KG1 (cell line): ENCODE measurements at regions not wholly inside any gene's neighbourhood (a gene's known extent, or its start where the extent isn't known, plus 50 kb on each side); places are given as distances from the start of the nearest gene placed in this dataset.
A peak's percentile ranks its signal among the peaks of the same experiment; 100 is the strongest.
"Not testable (repeated sequence)": the region's sequence is repeated elsewhere in the genome, so short reads cannot be mapped to it uniquely, and the experiment has no call there.

Experiments
- DNase-seq: peaks from one replicate; lab custom pipeline; 2025; lab: John Stamatoyannopoulos, UW

DNA sequence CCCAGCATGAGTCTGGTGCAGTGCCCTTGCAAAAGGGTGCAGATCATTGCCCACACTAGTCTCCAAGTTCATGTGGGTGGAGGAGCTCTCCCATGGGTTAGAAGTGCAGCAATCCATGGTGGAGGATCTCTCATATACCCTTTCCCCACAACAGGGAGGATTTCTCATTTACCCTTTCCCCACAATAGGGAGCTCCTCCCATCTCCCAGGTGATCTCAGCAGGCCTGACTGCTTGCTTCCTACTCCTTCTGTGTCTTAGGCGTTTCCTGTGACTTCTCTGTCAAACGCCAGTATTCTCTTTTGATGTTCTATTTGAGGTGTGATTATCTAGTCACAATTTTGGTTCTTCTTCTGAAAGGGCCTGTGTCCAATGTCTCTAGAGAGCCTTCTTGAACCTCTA is 133.8 kb upstream of the RFX3 start:
- DNase-seq = no peak

DNA sequence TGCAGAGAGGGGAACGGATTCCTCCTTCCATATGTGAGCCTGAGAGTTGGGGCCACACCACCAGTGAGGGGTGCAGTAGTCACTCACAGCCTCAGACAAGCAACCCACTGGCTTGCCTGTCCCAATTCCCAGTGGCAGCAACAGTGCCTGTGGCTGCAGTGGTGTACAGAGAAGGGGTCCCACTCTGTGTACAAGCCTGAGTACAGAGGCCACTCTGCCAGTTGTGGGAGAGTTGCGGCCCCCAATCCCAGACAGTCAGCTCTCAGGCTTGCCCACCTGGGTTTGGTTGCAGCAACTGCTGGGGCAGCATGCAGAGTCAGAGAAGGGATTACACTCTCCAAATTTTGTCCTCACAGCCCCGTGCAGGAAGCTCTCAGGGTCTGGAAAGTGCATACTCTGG is 133.2 kb upstream of the RFX3 start:
- DNase-seq = no peak

DNA sequence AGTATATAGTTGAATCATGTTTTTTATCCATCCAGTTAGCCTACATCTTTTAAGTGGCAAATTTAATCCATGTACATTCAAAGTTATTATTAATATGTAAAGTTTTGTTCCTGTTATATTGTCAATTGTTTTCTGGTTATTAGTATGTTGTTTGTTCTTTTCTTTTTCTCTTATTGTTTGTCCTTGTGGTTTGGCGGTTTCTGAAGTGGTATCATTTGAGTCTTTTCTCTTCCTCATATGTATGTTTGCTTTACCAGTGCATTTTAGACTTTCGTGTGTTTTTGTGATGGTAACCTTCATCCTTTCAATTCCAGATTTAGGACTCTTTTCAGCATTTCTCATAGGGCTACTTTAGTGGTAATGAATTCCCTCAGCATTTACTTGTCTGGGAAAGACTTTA is 130.4 kb upstream of the RFX3 start:
- DNase-seq = no peak

DNA sequence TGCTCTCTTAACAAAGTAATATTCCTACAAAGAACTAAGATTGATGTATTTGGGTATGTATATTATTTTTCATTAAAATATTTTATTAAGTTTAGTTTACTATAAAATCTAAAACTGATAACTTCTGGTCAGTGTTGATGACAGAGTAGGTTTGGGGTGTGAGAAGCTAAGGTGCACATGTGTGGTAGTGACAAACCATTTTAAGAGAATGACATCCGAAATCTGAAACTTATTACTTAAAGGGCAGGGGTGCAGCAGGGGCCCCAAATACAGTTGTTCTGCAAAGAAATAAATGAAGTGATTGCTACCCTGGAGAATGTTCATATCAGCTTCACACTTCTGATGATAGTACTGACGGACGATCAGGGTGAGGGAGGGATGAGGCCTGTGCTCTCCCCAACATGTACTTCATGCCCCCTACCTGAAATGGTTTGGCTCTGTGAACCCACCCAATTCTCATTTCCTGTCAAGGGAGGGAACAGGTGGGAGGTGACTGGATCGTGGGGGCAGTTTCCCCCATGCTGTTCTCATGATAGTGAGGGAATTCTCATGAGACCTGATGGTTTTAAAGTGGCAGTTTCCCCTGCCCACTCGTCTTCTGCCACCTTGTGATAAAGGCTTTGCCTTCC is 125.3 kb upstream of the RFX3 start:
- no peak for DNase-seq

DNA sequence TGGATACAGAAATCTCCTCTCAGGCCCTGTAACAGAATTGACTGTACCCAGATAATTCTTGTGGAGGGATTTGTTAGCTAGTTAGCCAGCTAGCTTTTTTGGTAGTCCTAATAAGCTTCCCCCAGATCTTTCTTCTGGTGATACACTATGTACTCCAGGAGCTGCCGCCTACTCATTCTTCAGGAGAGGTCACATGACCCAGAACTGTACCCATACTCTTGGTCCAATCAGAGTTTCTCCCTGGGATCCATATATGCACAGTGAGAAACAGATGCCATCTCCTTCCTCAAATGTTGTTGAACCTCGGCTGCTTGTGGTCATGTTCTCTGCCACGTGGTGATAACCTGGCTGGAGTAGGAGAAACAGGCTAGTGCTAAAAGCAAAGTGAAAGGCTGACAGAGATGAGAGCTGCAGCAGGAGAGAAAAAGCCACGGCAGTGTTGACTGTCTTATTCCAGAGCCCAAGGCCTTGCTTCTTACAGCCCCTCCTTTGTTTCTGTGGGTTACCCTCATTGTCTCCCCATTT is 123.0 kb upstream of the RFX3 start:
- no peak for DNase-seq

DNA sequence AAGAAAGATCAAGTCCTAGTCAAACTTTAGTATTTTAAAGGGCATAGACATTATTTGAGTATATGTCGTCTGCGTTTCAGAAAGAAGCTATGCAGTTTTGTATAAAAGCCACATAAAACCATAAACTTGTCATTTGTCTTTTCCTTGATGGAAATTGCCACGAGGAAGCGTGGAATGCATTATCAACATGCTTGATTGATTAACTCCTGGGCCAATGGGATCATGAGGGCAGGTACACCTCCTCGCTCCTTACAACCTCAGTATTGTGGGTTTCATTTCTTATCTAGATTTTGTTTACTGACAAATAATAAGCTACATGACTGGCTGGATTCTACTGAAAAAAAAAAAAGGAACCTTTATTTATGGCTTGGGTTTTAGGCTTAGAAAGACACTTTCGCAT is 122.5 kb upstream of the RFX3 start:
- no peak for DNase-seq

DNA sequence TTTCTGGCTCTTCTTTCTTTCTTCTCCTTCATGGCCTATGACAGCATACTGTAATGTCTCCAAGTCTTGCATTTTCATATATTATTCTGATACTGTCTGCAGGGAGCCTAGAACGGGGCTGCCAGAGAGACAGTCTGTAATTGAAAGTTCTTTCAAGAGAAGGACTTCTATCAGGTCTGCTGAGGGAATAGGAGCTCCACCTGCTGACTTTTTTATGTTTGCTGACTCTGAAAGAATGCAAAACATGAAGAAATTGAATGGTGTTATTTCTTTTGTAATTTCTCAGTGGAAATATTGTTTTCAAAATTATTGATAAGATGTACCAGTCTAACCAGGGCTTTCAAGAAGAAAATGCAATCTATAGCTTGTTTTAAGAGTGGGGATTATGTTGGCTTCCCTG is 121.9 kb upstream of the RFX3 start:
- DNase-seq = no peak

DNA sequence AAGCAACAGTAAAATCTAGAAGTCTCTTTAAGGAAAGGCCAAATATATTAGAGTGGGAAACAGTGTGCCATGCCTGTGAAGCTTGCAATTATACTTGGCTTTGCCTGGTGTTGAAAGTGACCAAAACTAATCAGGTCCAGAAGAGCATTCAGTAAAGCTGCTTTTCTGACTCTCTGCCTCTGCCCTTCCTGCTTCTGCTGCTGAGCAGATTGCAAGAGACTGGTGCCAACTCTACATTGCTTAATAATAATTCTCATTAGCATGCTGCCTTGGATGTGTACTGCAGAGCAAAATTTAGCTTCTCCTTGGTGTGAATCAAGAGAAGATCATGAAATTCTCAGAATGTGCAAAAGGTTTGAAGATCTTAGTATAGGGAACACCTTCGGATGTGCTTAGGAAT is 120.4 kb upstream of the RFX3 start:
- DNase-seq = no peak

DNA sequence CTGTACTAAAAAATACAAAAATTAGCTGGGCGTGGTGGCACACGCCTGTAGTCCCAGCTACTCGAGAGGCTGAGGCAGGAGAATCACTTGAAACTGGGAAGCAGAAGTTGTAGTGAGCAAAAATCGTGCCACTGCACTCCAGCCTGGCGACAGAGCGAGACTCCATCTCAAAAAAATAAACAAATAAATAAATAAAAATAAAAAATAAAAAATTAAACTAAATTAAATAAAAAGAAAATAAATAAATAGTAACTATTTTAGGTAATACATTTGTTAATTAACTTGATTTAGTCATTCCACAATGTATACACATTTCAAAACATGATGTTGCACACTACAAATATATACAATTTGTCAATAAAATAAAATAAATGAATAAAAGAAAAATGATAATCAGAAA is 116.3 kb upstream of the RFX3 start:
- not testable (repeated sequence) for DNase-seq

DNA sequence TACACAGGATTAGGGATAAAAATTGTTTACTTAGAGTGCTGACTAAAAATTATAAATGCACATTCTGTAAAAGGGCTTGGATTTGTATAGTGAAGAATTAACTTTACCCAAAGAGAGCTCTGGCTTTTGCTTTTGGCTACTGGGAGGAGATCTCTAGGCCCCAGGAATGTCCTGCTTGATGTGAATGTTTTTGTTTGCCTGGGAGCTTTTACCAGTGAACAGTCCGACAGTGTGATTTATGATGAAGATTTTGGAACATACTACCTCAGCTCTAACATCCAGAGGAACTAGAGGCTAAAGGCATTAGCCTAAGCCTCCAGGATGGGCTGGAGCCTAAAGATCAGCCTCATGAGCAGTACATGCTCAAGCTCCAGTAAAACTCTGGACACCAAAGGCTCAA is 103.7 kb upstream of the RFX3 start:
- DNase-seq = no peak

DNA sequence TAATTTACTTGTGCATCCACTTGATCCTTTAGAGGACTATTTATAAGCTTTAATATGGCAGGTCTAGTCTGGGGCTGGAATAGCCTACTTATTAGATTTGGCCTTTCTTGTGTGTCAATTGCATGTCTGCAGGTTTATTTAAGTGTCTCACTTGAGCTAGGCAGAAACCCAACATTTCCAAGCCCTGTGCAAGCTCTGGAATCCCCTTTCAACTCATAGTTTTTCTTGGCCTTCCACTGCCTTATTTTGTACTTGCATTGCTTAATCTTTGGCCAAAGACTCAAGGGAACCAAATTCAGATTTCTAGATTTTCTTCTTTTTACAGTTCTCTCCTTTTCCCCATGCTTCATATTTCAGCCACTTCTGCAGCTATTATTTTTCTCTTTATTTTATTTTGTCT is 102.4 kb upstream of the RFX3 start:
- no peak for DNase-seq

DNA sequence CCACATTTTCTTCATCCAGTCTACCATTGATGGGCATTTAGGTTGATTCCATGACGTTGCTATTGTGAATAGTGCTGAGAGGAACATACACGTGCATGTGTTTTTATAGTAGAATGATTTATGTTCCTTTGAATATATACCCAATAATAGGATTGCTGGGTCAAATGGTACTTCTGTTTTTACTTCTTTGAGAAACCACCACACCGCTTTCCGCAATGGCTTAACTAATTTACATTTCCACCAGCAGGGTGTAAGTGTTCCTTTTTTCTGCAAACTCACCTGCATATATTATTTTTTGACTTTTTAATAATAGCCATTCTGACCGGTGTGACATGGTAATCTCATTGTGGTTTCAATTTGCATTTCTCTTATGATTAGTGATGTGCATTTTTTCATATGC is 82.2 kb upstream of the RFX3 start:
- no peak for DNase-seq

DNA sequence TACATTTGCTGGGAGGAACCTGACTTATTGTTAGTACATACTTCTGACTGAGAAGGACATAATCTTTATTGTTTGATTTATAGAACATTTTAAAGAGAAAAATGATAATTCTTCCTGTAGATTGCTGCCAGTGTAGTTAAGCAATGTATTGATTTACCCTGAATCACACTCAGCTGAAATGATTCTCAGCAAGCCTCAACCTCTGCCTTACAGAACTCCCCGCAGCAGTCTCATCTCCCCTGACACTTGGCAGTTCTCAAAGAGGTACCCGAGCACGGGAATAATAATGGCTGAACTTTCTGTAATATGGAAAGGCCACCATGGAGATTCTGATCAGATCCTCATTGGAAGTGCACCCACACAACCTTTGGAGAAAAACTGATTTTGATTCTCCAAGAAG is 74.9 kb upstream of the RFX3 start:
- DNase-seq = no peak

DNA sequence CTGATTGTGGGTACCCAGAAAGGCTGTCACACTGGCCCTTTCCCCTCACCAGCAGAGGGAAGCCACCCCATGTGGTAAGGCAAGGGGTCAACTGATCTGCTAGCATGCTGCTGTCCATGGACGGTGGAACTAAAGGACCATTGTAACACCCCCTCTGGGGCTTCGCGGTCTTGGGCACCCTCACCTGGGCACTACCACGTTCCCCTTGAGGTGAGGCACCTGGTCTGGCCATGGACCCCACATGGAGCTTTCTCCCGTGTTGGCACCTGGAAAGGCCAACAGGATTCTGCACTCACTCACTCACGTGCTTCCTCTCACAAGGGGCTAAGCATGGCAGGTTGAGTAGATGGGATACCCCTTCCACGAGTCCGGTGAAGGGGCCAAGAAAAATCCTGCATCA is 72.0 kb upstream of the RFX3 start:
- no peak for DNase-seq

DNA sequence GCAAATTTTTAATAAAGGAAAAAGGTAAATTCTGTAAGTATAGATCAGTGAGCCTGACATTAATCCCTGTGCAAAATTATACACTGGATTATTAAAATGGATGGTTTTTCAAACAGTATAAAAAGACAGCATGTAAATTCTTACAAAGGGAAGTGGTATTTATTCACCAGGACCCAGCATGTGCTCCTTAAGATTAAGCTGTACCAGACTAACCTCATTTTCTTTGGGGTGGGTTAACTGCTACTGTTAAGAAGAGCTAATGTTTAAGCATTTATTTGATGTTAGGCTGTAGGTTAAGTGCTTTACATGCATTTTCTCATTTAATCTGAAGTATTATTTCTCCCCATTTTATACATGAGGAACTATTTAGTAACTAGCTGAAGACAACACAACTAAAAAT is 60.3 kb upstream of the RFX3 start:
- no peak for DNase-seq

DNA sequence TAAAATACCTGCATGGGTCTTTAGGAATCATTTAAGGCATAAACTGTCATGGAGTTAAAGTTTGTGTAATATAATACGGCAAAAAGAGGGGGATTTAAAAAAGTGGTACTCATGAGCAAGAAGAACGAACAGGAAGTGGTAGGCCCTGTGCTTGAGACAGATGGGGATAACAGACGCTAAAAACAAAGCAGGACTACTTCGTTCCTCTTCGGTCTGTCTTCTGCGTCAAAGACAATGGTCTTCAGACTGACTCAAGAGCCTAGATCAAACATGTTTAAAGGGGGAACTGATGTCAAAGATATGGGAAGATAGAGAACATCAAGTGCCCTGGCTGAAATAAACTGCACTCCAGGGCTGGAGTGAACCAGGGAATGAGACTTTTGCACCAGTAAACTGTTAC is 59.8 kb upstream of the RFX3 start:
- DNase-seq = peak; percentile 58

DNA sequence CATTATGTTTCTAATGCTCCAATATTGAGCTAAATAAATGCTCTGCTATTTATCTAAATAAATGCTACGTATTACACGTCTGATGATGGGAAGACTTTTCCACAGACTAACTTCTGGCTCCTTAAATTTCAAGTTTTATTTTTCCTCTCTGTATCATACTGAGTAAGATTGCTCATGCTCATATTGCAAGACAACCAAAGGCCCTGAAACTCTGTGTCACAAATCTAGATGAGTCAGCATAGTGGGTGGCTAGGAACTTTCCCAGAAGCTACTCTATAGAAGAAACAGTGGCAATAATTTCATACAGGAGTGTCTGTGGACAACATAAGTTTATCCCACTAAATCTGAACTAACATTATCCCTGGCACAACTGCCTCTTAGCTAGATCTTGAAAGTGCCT is 53.0 kb upstream of the RFX3 start:
- DNase-seq = no peak

DNA sequence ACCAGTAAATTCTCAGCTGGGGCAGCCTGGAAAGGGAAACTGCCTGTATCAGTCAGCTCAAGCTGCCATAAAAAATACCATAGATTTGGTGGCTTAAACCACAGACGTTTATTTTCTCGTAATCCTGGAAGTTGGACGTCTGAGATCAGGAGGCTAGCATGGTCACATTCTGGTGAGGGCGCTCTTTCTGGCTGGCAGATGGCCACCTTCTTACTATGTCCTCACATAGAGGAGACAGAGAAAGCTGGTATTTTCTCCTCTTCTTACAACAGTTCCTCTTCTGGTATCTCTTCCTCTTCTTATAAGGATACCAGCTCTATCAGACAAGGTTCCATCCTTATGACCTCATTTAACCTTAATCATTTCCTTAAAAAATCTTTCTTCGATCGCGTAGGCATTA is 50.5 kb upstream of the RFX3 start:
- peak; percentile 44 for DNase-seq

DNA sequence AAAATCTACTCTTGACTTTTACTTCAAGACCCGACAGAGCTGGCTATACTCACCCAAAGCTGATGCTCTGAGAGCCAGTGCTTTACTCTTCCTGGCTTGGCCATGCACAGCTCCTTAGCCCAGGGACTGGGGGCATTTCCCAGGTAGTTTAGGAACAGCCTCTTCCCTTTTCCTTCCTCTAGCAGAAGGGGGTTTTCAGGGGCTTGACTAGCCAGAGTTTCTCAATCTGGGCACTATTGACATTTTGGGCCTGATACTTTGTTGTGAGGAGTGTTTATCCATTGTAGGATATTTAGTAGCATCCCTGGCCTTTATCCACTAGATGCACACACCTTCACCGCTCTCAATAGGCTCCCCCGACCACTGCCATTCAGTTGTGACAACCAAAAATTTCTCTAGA is 50.0 kb upstream of the RFX3 start:
- no peak for DNase-seq
